RWPE2 (cell line): ENCODE measurements at regions not wholly inside any gene's neighbourhood (a gene's known extent, or its start where the extent isn't known, plus 50 kb on each side); places are given as distances from the start of the nearest gene placed in this dataset.
A peak's percentile ranks its signal among the peaks of the same experiment; 100 is the strongest.

Experiments used
- ATAC-seq: fragments of 200-7000 bp; cut with Tn5 transposase; 3 replicates; pipeline ENCODE4 v1.9.1; 2021; ENCODE audit warnings: low read depth
- DNase-seq: peaks from one replicate; pipeline ENCODE4 v3.0.0-alpha.2; 2020; ENCODE audit warnings: low spot score
- H3K27ac ChIP-seq: fragments of 450-650 bp; 2 replicates; pipeline ENCODE4 v1.5.1; 2017; ENCODE audit warnings: mild to moderate bottlenecking; ENCODE audit not compliant: poor library complexity, severe bottlenecking
- H3K27me3 ChIP-seq: fragments of 250-450 bp; sonication (Bioruptor Pico); 2 replicates; pipeline ENCODE4 v1.5.1; 2021; ENCODE audit warnings: mild to moderate bottlenecking, moderate library complexity; ENCODE audit not compliant: insufficient read depth, poor library complexity, severe bottlenecking
- H3K36me3 ChIP-seq: fragments of 250-450 bp; sonication (Bioruptor Pico); 2 replicates; pipeline ENCODE4 v1.5.1; 2020; ENCODE audit warnings: low read depth, mild to moderate bottlenecking, moderate library complexity
- H3K4me1 ChIP-seq: fragments of 250-450 bp; sonication (Bioruptor Pico); 2 replicates; pipeline ENCODE4 v1.5.1; 2021; ENCODE audit warnings: mild to moderate bottlenecking, moderate library complexity; ENCODE audit not compliant: insufficient read depth, poor library complexity, severe bottlenecking
- H3K4me3 ChIP-seq: fragments of 250-450 bp; sonication (Bioruptor Pico); 2 replicates; pipeline ENCODE4 v1.5.1; 2021; ENCODE audit warnings: mild to moderate bottlenecking, moderate library complexity; ENCODE audit not compliant: severe bottlenecking
- H3K9me3 ChIP-seq: fragments of 250-450 bp; sonication (Bioruptor Pico); 2 replicates; pipeline ENCODE4 v1.5.1; 2021; ENCODE audit warnings: mild to moderate bottlenecking, moderate library complexity; ENCODE audit not compliant: severe bottlenecking
- TF ChIP-seq, protein P1 (sequence below): fragments of 450-650 bp; IDR thresholded peaks from one replicate; pipeline ENCODE4 v1.5.1; 2017; ENCODE audit warnings: mild to moderate bottlenecking, moderate library complexity; ENCODE audit not compliant: poor library complexity, severe bottlenecking

- Histone ChIP-seq H3K4me1 (no peaks in the 10 kb centered on the region), H3K4me3 (no peak overlapping the region), H3K27me3 (no peaks in the 10 kb centered on the region), H3K36me3 (no peaks in the 10 kb centered on the region), H3K9me3 (no peaks in the 10 kb centered on the region), H3K27ac (no peak overlapping the region)
- TF ChIP-seq, protein P1, sequence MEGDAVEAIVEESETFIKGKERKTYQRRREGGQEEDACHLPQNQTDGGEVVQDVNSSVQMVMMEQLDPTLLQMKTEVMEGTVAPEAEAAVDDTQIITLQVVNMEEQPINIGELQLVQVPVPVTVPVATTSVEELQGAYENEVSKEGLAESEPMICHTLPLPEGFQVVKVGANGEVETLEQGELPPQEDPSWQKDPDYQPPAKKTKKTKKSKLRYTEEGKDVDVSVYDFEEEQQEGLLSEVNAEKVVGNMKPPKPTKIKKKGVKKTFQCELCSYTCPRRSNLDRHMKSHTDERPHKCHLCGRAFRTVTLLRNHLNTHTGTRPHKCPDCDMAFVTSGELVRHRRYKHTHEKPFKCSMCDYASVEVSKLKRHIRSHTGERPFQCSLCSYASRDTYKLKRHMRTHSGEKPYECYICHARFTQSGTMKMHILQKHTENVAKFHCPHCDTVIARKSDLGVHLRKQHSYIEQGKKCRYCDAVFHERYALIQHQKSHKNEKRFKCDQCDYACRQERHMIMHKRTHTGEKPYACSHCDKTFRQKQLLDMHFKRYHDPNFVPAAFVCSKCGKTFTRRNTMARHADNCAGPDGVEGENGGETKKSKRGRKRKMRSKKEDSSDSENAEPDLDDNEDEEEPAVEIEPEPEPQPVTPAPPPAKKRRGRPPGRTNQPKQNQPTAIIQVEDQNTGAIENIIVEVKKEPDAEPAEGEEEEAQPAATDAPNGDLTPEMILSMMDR: no peak
- DNase-seq (no peak), ATAC-seq (no peak)
Observed at GRCh38 chr14:105887692-105888091, 361.3 kb downstream of the TMEM121 start.

DNA sequence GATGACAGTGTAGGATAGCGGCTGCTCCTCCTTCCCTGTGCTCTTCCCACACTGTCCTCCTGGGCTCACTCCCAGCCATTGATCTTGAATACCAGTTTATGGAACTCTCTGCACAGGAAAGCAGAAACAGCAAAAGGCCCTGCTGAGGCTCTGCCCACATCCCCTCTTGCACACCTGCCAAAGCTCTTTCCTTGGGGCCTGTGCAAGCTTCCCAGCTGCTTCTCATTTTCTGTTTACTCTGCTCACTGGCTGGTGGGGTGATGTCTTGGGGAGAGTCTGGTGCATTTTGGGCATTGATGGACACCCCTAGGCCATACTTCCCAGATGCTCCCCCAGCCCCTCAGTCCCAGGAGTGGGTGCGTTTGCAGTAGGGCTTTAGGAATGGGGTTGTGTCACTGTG, 361.8 kb downstream of the TMEM121 start:
- no peaks in the 10 kb centered on the region for H3K9me3 ChIP-seq
- no peaks in the 10 kb centered on the region for H3K27me3 ChIP-seq
- TF ChIP-seq, protein P1: no peak
- no peaks in the 10 kb centered on the region for H3K4me1 ChIP-seq
- no peak overlapping the region for H3K27ac ChIP-seq
- H3K36me3 ChIP-seq: no peaks in the 10 kb centered on the region
- DNase-seq (peak; percentile 31), ATAC-seq (no peak)
- no peak overlapping the region for H3K4me3 ChIP-seq

- Histone ChIP-seq H3K9me3 (no peaks in the 10 kb centered on the region), H3K4me1 (no peaks in the 10 kb centered on the region)
- peak; percentile 38 for DNase-seq
Observed at GRCh38 chr14:105888784-105889665, 362.6 kb downstream of the TMEM121 start.

GRCh38 chr14:105889666-105890473, 363.5 kb downstream of the TMEM121 start:
- Histone ChIP-seq H3K36me3 (no peaks in the 10 kb centered on the region), H3K9me3 (no peaks in the 10 kb centered on the region), H3K4me1 (no peaks in the 10 kb centered on the region), H3K27me3 (no peaks in the 10 kb centered on the region), H3K27ac (no peak overlapping the region), H3K4me3 (no peak overlapping the region)
- DNase-seq (peak; percentile 58), ATAC-seq (no peak)
- TF ChIP-seq, protein P1: no peak

More at GRCh38 chr14:105888784-105889665, 362.6 kb downstream of the TMEM121 start:
- Histone ChIP-seq H3K36me3 (no peaks in the 10 kb centered on the region), H3K27ac (no peak overlapping the region), H3K27me3 (no peaks in the 10 kb centered on the region), H3K4me3 (no peak overlapping the region)
- no peak for ATAC-seq
- TF ChIP-seq, protein P1: no peak
